Spleen (tissue), 11 donors: ENCODE measurements at regions not wholly inside any gene's neighbourhood (a gene's known extent, or its start where the extent isn't known, plus 50 kb on each side); places are given as distances from the start of the nearest gene placed in this dataset.

Source experiments
- DNase-seq: peaks from one replicate; pipeline ENCODE4 v3.0.0-alpha.2; 2020
- H3K27ac ChIP-seq, 8 donors: fragments of 200-600 bp; sonication (generic) in 7 of 8; 1 replicate in 4 of 8; 2 replicates in 4 of 8; pipeline versions ENCODE4 v1.5.0 to v1.8.0; 2016 to 2021; ENCODE audit warnings: inconsistent platforms in 4 of 8, mild to moderate bottlenecking in 4 of 8, moderate library complexity in 1 of 8
- H3K27me3 ChIP-seq, 7 donors: fragments of 200-600 bp; sonication (generic) in 6 of 7; replicated peaks in 1 of 7; 1 replicate in 4 of 7; 2 replicates in 3 of 7; pipeline versions ENCODE4 v1.5.0 to v1.8.0; 2016 to 2021; ENCODE audit warnings: inconsistent platforms in 3 of 7, mild to moderate bottlenecking in 1 of 7
- H3K36me3 ChIP-seq, 6 donors: fragments of 200-600 bp; sonication (generic) in 5 of 6; 1 replicate in 4 of 6; 2 replicates in 2 of 6; pipeline versions ENCODE4 v1.5.0 to v1.8.0; 2016 to 2021; ENCODE audit warnings: inconsistent platforms in 2 of 6
- H3K4me1 ChIP-seq, 6 donors: fragments of 200-600 bp; sonication (generic) in 5 of 6; 1 replicate in 3 of 6; 2 replicates in 3 of 6; pipeline versions ENCODE4 v1.5.0 to v1.8.0; 2016 to 2021; ENCODE audit warnings: inconsistent platforms in 3 of 6
- H3K4me3 ChIP-seq, 8 donors: fragments of 200-600 bp; sonication (generic) in 7 of 8; 1 replicate in 4 of 8; 2 replicates in 4 of 8; pipeline versions ENCODE4 v1.5.0 to v1.8.0; 2016 to 2021; ENCODE audit warnings: inconsistent platforms in 4 of 8, mild to moderate bottlenecking in 4 of 8, moderate library complexity in 2 of 8
- H3K9me3 ChIP-seq, 8 donors: fragments of 200-600 bp; sonication (generic) in 7 of 8; 1 replicate in 4 of 8; 2 replicates in 4 of 8; pipeline versions ENCODE4 v1.5.0 to v1.8.0; 2016 to 2021; ENCODE audit warnings: inconsistent platforms in 4 of 8
- CTCF ChIP-seq, 11 experiments: fragments of 200-600 bp in 7 of 11; fragments of 450-650 bp in 4 of 11; sonication (generic) in 4 of 11; IDR thresholded peaks in 8 of 11; conservative IDR thresholded peaks in 3 of 11; 1 replicate in 7 of 11; 2 replicates in 4 of 11; pipeline versions ENCODE4 v1.4.0 to v1.8.0; 2016 to 2021; ENCODE audit warnings: antibody characterized with exemption in 11 of 11, inconsistent platforms in 4 of 11, mild to moderate bottlenecking in 1 of 11
- POLR2A ChIP-seq, 3 donors: fragments of 450-650 bp; IDR thresholded peaks; one replicate each; pipeline ENCODE4 v1.5.1; 2017; ENCODE audit warnings: antibody characterized with exemption in 3 of 3, mild to moderate bottlenecking in 1 of 3
- POLR2AphosphoS5 ChIP-seq, 3 donors: sonication (generic); formaldehyde crosslinking; IDR thresholded peaks; one replicate each; pipeline ENCODE4 v1.5.1; 2017; ENCODE audit warnings: antibody characterized with exemption in 3 of 3
- WGBS, 5 donors: extraction: QIAGEN DNeasy Blood & Tissue Kit in 3 of 5; methylation state at CpG; one replicate each; pipeline versions ENCODE4 v1.1.5 to v1.1.7; 2013 to 2018; 5-methylcytosine and 5-hydroxymethylcytosine counted together
- intact Hi-C: fragments of 100-400 bp; cut with DNase I; formaldehyde crosslinking; loops from one replicate; pipeline ENCODE4 v1.15.0; 2023; ENCODE audit warnings: low total_unique reads
- donor health status: healthy with polysubstance abuse.
- donor health status: DM: no; HTN: no; CAD: no; lungs with moderate emphysema.
- donor health status: DM: no; HTN: no; CAD: no.
- donor health status: Bipolar disorder and iron deficiency.
- donor health status: healthy.
- donor health status: DM: no; HTN: no; CAD: no.
- donor health status: DM: yes; HTN: yes; CAD: no.

DNA sequence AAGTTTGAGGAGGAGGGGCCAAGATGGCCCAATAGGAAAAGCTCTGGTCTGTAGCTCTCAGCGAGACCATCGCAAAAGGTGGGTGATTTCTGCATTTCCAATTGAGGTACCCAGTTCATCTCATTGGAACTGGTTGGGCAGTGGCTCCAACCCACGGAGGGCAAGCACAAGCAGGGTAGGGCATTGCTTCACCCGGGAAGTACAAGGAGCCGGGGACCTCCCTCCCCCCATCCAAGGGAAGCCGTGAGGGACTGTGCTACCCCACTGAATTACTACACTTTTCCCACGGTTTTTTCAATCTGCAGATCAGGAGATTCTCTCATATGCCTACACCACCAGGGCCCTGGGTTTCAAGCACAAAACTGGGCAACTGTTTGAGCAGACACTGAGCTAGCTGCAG, 58.0 kb upstream of the EFCAB3 start:
- TF ChIP-seq CTCF (IDR thresholded peaks at IDR 0.05 in 8 of 11, conservative IDR thresholded peaks at IDR 0.05 in 3 of 11) (no peak), POLR2A (IDR thresholded peaks at IDR 0.05) (no peak), POLR2AphosphoS5 (IDR thresholded peaks at IDR 0.05) (no peak)
- Histone ChIP-seq H3K27ac (no peak overlapping the region), H3K36me3 (no peaks in the 10 kb centered on the region), H3K9me3 (no peaks in the 10 kb centered on the region), H3K27me3 (peaks cover 0 to 28% (median 0%) of the 10 kb centered on the region in 7 donors), H3K4me3 (no peak overlapping the region), H3K4me1 (no peaks in the 10 kb centered on the region)
- WGBS, 5 donors = 82 to 88% (median 86%) methylated on average over 7 of the region's 7 CpGs
- intact Hi-C loops = no loop called here
- no peak for DNase-seq

DNA sequence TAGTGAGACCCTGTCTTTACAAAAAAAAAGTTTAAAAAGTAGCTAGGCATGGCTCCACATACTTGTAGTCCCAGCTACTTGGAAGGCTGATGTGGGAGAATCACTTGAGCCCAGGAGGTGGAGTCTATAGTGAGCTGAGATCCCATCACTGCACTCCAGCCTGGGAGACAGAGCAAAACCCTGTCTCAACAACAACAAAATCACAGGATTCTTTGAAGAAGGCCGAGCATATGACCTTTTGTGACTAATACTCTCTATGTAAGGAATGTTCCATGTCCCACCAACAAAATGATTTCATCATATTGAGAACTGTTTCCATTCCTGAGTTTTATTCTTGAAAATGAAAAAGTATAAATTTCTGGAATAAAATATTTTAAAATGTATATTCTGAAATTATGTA, 58.9 kb upstream of the EFCAB3 start:
- Histone ChIP-seq H3K4me1 (no peaks in the 10 kb centered on the region), H3K27me3 (peaks cover 0 to 28% (median 0%) of the 10 kb centered on the region in 7 donors), H3K4me3 (no peak overlapping the region), H3K27ac (no peak overlapping the region), H3K9me3 (no peaks in the 10 kb centered on the region), H3K36me3 (no peaks in the 10 kb centered on the region)
- 36 to 59% (median 50%) methylated on average over 1 of the region's 1 CpG for WGBS, 5 donors
- no peak for TF ChIP-seq CTCF (IDR thresholded peaks at IDR 0.05 in 8 of 11, conservative IDR thresholded peaks at IDR 0.05 in 3 of 11)
- no peak for DNase-seq
- intact Hi-C loops = no loop called here

DNA sequence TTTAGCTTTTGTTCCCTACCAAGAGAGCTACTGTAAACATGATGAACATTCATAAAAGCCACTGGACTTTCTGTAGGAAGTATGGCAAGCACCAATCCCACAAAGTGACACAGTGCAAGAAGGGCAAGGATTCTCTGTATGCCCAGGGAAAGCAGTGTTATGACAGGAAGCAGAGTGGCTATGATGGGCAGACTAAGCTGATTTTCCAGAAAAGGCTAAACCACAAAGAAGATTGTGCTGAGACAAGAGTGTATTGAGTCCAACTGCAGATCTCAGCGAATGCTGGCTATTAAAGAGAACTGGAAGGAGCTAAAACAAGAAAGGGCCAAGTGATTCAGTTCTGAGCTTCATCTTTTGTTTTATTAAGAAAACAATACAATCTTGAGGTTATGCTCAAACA, 60.5 kb upstream of the EFCAB3 start:
- no peak overlapping the region for H3K4me3 ChIP-seq
- no peak overlapping the region for H3K27ac ChIP-seq
- H3K27me3 ChIP-seq = peaks cover 0 to 28% (median 0%) of the 10 kb centered on the region in 7 donors
- WGBS, 5 donors = 73 to 83% (median 80%) methylated on average over 1 of the region's 1 CpG
- H3K4me1 ChIP-seq = no peaks in the 10 kb centered on the region
- DNase-seq = no peak
- no peaks in the 10 kb centered on the region for H3K36me3 ChIP-seq
- intact Hi-C loops = no loop called here
- no peaks in the 10 kb centered on the region for H3K9me3 ChIP-seq
- TF ChIP-seq POLR2AphosphoS5 (IDR thresholded peaks at IDR 0.05) (no peak), CTCF (IDR thresholded peaks at IDR 0.05 in 8 of 11, conservative IDR thresholded peaks at IDR 0.05 in 3 of 11) (no peak), POLR2A (IDR thresholded peaks at IDR 0.05) (no peak)

DNA sequence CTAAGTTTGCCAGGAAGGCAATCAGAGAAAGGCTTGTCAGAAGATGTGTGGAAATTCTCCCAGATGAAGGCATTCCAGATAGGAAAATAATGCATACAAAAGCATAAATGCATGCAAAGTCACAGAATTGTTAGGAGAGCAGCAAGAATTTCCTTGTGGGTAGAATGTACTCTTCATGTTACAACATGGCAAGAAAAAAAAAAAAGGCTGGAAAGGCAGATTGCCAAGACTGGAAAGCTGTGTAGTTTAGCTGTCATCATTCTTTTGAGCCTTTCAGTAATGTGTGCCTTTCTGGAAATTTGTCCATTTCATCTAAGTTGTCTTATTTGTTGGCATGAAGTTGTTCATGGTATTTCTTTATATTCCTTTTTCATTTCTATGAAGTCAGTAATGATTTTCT, 71.0 kb upstream of the EFCAB3 start:
- no peak for TF ChIP-seq CTCF (IDR thresholded peaks at IDR 0.05 in 8 of 11, conservative IDR thresholded peaks at IDR 0.05 in 3 of 11)
- TF ChIP-seq POLR2A (IDR thresholded peaks at IDR 0.05) = no peak
- no peak for TF ChIP-seq POLR2AphosphoS5 (IDR thresholded peaks at IDR 0.05)
- no peak overlapping the region for H3K4me3 ChIP-seq
- H3K27me3 ChIP-seq = peaks cover 0 to 21% (median 0%) of the 10 kb centered on the region in 7 donors
- no peak for DNase-seq
- H3K4me1 ChIP-seq = no peaks in the 10 kb centered on the region
- no peaks in the 10 kb centered on the region for H3K36me3 ChIP-seq
- intact Hi-C loops = no loop called here
- H3K9me3 ChIP-seq = peaks cover 0 to 8% (median 0%) of the 10 kb centered on the region in 8 donors
- no peak overlapping the region for H3K27ac ChIP-seq
